Vagina (tissue), 2 donors: ENCODE measurements at regions not wholly inside any gene's neighbourhood (a gene's known extent, or its start where the extent isn't known, plus 50 kb on each side); places are given as distances from the start of the nearest gene placed in this dataset.

Source experiments
- CTCF ChIP-seq, 3 experiments: fragments of 450-650 bp in 2 of 3; fragments of 200-600 bp in 1 of 3; sonication (generic) in 1 of 3; IDR thresholded peaks; one replicate each; pipeline ENCODE4 v1.5.1; 2017 to 2019; ENCODE audit warnings: antibody characterized with exemption in 3 of 3, mild to moderate bottlenecking in 2 of 3, moderate library complexity in 2 of 3
- POLR2A ChIP-seq, 2 donors: fragments of 450-650 bp; IDR thresholded peaks; one replicate each; pipeline ENCODE4 v1.6.1; 2017; ENCODE audit warnings: antibody characterized with exemption in 2 of 2, mild to moderate bottlenecking in 2 of 2, moderate library complexity in 2 of 2

GRCh38 chr12:127752802-127753201, 514.2 kb upstream of the TMEM132C start:
- TF ChIP-seq CTCF (IDR thresholded peaks at IDR 0.05) (no peak), POLR2A (IDR thresholded peaks at IDR 0.05) (no peak)
